T-helper 1 cell (primary cell): ENCODE measurements at regions not wholly inside any gene's neighbourhood (a gene's known extent, or its start where the extent isn't known, plus 50 kb on each side); places are given as distances from the start of the nearest gene placed in this dataset.

Source experiments
- DNase-seq, 5 donors: peaks; one replicate each; pipeline ENCODE4 v3.0.0-alpha.2; 2012 to 2020

DNA sequence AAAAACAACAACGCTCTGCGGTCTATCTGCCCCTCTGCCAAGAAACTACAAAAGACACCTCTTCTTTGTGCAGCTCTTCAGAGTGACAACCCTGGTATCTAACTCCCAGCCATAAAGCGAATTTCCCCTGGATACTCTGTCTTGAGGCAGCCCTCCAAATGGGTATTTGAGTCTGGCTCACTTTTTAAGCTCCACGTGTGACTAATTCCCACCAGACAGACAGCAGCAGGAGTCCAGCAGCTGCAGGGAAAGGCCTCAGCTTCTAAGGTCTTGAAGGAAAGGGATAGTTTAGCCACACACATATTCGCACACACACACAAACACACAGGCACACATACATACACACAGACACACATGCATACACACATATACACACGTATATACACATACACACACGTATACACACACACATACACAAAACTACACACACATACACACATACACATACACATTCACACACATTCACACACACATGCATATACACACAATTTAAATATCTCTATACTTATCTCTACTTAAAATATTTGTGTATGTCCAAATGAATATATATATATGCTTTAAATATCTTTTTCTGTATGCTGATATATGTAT lies 188.8 kb downstream of the TSHZ3 start:
- DNase-seq: no peak

- no peak for DNase-seq
Observed at GRCh38 chr19:31154021-31154420, 195.2 kb downstream of the TSHZ3 start.

GRCh38 chr19:31152906-31153305 lies 196.3 kb downstream of the TSHZ3 start:
- DNase-seq: no peak

DNA sequence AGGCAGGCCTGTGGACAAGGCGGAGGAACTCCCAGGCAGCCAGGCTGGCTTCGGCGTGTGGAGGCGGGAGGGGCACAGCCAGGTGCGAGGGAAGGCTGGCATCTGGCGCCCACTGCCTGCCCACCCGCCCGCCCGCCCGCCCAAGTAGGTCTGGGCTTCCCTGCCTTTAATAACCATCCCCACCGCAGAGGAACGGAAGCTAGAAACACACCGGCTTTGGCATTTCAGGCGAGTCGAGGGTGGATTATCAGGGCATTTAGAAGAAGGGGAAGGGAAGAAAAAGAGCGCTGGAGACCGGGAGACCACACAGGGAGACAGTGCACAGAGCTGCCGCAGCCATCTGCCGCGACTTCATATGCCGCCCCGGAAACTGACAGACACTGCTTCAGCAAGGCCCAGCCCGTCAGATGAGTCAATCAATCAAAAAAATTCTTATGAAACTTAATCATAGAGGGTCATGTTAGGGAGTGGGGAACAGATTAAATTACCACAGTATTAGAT lies 199.7 kb downstream of the TSHZ3 start:
- DNase-seq: no peak

DNA sequence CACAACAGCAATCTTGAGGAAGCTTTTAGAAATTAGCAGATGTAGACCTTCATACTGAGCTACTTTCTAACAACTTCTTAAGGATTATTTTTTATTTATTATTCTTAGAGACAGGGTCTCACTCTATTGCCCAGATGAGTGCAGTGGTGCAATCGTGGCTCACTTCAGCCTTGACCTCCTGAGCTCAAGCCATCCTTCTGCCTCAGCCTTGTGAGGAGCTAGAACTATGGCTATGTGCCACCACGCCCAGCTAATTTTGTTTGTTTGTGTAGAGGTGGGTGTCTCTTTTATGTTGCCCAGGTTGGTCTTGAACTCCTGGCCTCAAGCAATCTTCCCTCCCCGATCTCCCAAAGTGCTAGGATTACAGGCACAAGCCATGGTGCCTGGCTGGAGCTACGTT lies 200.6 kb downstream of the TSHZ3 start:
- DNase-seq: no peak

DNA sequence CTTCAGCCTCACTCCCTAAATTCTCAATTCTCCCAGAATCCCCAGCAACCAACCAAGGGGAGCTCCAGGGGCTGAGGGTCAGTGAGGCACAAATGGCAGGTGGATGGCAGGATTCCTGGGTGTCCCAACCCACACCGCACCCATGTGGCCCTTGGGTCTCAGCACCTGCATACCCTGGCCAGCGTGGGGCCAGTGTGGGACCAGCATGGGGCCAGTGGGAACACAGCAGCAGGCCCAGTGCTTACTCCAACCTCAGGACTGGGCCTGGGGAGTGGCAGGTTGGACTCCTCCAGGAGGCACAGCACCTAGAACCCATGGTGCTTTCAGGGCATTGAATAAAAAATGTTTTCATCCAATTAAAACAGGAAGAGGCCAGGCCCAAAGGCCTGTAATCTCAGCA lies 202.0 kb downstream of the TSHZ3 start:
- DNase-seq: no peak

GRCh38 chr19:31146546-31147183 lies 202.6 kb downstream of the TSHZ3 start:
- no peak for DNase-seq

- DNase-seq: no peak
Observed at GRCh38 chr19:31146015-31146414, 203.2 kb downstream of the TSHZ3 start.

DNA sequence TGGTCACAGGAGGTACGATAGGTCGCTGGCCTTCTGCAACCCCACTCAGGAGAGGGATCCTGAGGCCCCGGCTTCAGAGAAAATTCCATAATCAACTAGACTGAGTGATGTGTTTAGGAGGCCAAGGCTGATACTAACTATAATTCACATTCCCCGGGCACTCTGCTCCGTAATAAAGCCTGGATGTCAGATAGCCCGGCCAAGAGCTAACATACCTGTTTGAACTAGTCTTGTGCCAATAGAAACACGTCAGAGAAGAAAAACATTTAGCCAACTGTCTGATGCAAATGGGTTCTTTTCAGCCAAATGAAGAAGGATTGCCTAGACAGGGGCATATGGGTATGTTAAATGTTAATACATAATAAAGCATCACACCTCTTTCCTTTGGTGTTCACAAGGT lies 204.2 kb downstream of the TSHZ3 start:
- DNase-seq: no peak

DNA sequence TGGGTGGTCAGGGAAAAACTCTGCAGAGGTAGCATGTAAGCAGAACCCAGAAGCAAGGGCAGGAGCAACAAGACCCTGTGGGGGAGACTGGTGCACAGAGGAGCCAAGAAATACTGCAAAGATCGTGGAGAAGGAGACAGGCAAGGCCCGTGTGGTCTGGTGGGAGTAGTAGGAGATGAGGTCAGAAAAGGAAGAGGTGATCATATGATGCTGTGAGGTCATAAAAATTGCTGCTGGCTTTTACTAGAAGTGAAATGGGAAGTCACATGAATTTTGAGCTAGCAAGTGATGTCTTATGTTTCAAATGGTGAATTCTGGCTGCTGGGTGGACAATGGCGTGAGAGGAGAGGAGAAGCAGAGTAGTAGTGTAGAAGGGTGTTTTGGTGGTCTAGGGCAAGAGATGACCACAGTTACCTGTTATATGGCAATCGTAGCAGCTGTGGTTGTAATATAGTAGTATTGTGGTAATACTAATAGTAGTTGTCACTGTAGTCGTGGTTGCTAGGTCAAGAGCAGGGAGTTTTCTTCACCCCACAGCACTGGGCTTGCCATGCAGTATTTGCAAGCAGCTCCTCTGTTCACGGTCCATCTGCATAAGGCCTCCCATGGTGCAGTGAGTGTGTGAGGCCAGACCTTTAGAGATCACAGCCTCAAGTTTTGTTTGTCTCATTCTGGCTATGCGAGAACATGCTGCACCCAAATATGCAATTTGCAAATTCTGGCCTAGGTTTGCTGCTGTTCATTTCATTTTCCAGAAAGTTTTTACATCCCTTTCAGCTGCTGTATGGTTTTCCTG lies 205.0 kb downstream of the TSHZ3 start:
- DNase-seq: no peak

- DNase-seq: no peak
Observed at GRCh38 chr19:31141301-31141700, 207.9 kb downstream of the TSHZ3 start.

DNA sequence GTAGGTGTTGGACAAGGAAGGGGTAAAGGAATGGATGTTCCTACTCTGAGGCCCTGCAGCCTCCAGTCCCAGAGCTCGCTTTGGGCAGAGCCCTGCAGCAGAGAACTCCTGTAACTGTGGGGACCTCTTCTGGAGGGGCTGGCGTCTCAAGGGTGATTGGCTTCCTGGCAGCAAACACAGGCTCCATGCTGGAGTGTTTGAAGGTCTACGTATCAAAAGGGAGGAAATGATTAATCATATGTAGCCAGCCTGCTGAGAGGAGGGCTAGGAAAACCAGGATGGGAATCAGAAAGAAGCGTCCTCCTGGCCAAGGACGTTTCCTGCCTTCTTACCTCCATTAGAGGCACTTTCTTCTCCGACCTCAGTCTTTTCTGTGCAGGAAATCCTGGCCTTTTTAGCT lies 208.5 kb downstream of the TSHZ3 start:
- DNase-seq: no peak

DNA sequence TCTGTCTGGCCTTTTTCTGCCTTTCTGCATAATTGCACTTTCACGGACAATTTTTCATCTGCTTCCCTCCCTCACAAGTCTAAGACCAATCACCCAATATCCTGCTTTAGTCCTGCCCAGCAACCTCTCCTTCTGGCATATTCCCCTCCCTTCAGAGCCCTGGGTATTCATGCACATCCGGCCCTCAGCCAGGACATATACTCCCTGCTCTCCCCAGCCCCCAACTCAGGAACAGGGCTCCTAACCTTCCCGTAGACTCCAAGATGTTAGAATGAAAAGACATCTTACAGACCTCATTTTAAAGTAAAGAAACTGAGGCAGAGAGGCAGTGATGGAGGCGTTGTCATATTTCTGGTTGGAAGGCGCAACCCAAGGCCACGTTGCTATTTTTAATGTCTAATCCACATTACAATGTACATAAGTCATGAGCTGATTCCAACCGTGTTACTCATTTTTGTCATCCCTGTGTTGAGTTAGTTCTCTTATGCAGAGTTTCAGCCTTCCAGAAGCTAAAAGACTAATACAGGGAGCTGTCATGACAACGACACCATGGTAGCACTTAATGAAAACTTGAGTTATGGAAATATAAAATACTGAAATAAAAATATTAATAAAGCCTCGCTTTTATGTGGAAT lies 209.2 kb downstream of the TSHZ3 start:
- no peak for DNase-seq

- no peak for DNase-seq
Observed at GRCh38 chr19:31138077-31138476, 211.2 kb downstream of the TSHZ3 start.

GRCh38 chr19:31135841-31136240 lies 213.4 kb downstream of the TSHZ3 start:
- DNase-seq: no peak

DNA sequence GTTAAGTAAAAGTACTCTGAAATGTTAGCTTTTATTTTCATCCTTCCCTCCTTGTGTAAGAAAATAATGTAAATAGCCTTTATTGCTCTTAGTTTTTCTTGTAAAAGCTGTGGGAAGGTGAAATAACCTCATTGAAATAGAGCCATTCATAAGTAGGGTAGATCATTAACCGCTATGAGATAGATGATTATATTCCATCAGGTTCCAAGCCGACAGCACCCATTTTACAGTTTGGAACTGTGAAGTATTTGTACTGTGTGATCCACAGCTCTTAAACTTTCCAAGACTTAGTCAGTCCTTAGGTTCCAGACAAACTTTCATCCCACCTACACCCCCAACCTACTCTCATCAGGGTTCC lies 216.5 kb downstream of the TSHZ3 start:
- DNase-seq: no peak

DNA sequence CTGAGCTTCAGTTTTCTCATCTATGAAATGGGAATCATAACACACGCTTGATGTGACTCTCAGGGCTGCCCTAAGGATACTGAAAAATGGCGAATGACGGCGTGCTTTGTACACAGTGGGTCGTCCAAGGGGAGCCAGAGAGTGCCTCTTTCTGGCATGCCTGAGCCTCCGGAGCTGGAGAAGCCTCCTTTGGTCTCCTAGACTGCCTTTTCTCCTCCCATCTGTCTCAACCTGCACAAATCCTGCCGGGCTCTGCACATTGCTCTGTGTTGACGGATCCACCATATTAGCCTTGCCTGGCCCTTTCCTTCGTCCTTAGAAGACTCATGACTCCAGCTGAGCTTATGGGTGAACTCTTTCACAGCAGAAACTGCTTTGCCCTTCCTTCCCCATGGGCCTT lies 220.9 kb downstream of the TSHZ3 start:
- no peak for DNase-seq

- no peak for DNase-seq
Observed at GRCh38 chr19:31127134-31127967, 221.9 kb downstream of the TSHZ3 start.

DNA sequence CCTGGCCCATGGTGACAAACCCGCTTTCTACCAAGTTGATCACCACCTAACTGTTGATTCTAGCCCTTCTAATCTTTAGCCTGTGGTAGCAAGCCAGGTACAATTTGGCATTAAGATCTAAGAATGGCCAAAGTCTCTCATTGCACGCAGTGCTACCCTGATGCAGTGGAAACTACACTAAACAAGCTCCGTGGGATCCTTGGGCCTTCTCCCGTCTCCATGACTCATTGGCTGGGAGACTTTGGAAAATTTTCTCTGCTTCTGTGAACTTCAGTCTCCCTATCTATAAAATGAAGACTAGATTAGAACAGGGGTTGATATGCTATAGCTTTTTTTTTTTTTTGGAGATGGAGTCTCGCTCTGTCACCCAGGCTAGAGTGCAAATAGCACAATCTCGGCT lies 223.0 kb downstream of the TSHZ3 start:
- DNase-seq: no peak

DNA sequence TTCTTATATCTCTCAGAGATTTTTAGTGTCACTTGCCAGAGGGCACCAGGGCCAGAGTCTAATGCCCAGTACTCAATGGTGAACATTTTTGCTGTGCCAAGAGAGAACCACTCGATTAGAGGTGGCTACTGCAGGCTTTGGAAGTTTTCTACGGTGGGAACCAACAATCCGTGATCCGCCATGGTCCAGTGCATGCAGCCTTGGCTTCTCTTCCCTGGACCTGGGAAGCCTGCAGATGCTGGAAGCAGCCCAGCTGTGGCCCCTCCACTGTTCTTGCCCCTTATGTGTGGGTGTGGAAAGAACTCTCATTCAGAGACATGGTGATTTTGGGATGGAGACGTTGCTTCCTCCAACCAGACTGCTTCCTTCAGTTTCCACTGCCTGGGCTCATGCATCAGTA lies 224.2 kb downstream of the TSHZ3 start:
- DNase-seq: no peak

DNA sequence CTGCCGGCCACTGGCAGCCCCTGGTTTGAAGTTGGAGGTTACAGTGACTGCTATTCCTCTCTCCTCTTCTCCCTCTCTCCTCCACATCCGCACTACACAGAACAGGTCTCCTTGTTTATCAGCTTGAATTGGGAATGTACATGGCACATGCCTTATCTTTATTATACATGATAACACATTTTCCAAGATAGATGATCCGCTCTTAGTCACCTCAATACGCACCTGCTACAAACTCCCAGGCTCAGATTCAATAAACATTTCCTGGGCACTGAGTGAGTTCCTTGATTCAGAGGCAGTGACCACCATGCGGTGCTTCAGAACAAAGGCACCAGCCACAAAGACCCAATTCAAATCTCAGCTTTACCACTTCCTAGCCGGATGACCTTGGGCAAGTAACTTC lies 227.7 kb downstream of the TSHZ3 start:
- DNase-seq: no peak

- DNase-seq: no peak
Observed at GRCh38 chr19:31120952-31121351, 228.3 kb downstream of the TSHZ3 start.
